Transverse colon (tissue), 3 donors: ENCODE measurements at regions not wholly inside any gene's neighbourhood (a gene's known extent, or its start where the extent isn't known, plus 50 kb on each side); places are given as distances from the start of the nearest gene placed in this dataset.

ENCODE experiments used
- CTCF ChIP-seq, 5 experiments: fragments of 200-600 bp in 3 of 5; fragments of 450-650 bp in 2 of 5; sonication (generic) in 3 of 5; IDR thresholded peaks; 1 replicate in 2 of 5; 2 replicates in 3 of 5; pipeline ENCODE4 v1.5.1; 2016 to 2017; ENCODE audit warnings: antibody characterized with exemption in 5 of 5, inconsistent platforms in 3 of 5, mild to moderate bottlenecking in 2 of 5, moderate library complexity in 1 of 5
- EP300 ChIP-seq: sonication (generic); formaldehyde crosslinking; IDR thresholded peaks from one replicate; pipeline ENCODE4 v1.6.1; 2017; ENCODE audit warnings: antibody characterized with exemption, low read depth

GRCh38 chr12:124115496-124115895 is 142.5 kb downstream of the ZNF664 start:
- TF ChIP-seq CTCF (IDR thresholded peaks at IDR 0.05) = no peak
- no peak for TF ChIP-seq EP300
